GM12892 (cell line): ENCODE measurements at regions not wholly inside any gene's neighbourhood (a gene's known extent, or its start where the extent isn't known, plus 50 kb on each side); places are given as distances from the start of the nearest gene placed in this dataset.

Experiments used
- POLR2A ChIP-seq: IDR thresholded peaks from 2 replicates; pipeline ENCODE4 v1.6.1; 2011; ENCODE audit warnings: low read depth, low read length, control low read depth
- TAF1 ChIP-seq: IDR thresholded peaks from 2 replicates; pipeline ENCODE4 v1.6.1; 2011; ENCODE audit warnings: low read depth, mild to moderate bottlenecking, control low read depth, low read length, borderline replicate concordance

DNA sequence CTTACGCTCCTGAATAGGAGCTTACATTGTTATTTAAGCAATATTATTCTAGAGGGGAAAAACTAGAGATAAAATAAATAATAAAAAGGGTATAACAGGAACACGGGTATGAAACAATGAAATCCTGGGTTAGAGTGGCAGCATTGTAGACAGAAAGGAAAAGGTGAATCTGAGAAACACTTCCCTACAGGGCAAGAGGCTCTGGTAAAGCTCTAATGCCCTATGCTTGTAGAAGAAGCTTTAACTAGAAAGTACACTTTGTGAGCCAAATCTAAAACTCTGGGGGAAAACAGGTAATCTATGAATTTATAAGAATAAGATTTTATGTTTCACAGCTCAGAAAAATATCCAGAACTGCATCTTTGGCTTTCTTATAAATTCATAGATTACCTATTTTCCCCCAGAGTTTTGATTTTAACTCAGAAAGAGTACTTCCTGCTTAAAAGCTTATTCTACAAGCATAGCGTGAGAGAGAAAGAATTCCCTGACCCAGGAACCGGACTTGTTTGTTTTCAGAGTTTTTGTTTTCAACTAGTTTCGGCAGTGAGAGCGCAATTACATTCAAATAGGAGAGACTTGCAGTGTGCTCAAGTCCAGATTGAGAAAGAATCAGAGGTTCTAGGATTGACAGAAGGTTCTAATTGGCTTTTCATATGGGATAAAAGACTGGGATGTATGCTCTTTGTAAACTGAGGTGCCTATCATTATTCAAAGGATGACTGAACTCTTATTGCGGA, 651.0 kb upstream of the RORB start:
- no peak for TF ChIP-seq POLR2A
- no peak for TF ChIP-seq TAF1
